ENCODE measurements at regions not wholly inside any gene's neighbourhood (a gene's known extent, or its start where the extent isn't known, plus 50 kb on each side); places are given as distances from the start of the nearest gene placed in this dataset.

DNA sequence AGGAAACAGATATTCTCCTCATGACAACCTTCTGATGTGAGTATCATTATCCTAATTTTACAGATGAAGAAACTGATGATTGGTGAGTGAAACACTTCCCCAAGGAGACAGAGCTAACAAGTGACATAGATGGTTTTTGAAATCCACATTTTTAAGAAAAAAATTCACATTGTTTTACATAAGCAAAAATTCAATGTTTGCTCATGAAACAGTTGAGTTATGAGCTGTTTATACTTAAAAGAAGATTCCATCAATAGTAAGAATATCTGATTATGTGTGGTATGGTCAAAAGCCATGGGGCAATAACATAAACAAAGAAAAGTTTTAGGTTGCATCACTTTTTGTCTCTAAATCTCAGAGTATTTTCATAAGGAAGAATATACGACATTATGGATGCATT lies 167.9 kb upstream of the PAPPA start:
- no peak for DNase-seq (ENCODE audit: low spot score)

DNA sequence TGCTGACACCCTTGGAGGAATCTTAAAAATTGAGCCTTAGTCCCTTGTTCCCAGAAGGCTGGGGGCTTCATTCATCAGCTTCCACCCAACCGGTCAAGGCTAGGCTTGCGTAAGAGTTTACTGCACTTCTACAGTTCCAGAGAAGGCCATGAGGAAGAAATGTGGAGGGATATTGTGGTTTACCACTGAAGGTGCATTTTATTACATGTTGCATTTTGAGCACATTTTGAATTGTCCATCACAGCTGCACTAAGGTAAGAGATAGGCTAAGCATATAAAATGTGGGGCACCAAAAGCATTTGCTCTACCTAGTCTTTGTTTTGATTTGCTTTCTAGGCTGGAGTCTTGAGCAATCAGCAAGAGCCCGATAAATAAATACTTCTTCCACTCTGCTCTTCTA lies 167.1 kb upstream of the PAPPA start:
- DNase-seq (ENCODE audit: low spot score) = no peak

DNA sequence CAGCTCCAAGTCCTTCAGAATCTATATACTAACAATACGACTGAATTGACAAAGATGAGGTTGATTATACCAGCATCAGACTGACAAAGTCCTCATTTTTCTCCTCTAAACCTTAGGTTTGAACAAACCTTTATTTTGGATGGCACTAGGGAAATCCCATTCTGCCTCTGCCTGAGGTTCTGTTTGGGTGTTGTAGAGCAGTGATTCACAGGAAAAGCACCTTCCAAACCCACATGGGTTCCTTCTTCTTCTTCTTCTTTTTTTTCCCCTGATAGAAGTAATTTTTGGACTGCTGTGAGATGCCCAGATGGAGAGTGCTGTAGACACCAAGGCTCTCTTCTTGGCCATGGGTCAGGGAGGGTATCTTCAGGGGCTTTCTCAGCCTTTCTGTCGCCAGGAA lies 164.9 kb upstream of the PAPPA start:
- no peak for DNase-seq (ENCODE audit: low spot score)

DNA sequence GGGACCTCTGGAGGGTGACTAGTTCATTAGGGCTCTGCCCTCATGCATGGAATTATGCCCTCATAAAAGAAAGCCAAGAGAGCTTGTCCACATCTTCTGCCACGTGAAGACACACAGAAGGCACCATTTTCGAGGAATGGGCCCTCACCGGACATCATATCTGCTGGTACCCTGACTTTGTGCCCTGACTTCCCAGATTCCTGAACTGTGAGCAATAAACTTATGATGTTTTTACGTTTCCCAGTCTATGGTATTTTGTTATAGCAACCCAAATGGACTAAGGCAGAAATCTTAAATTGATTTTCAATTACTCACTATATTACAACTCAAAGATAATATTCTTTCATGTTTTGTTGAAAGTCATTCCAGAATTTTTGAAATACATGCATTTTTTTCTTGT lies 163.8 kb upstream of the PAPPA start:
- no peak for DNase-seq (ENCODE audit: low spot score)

DNA sequence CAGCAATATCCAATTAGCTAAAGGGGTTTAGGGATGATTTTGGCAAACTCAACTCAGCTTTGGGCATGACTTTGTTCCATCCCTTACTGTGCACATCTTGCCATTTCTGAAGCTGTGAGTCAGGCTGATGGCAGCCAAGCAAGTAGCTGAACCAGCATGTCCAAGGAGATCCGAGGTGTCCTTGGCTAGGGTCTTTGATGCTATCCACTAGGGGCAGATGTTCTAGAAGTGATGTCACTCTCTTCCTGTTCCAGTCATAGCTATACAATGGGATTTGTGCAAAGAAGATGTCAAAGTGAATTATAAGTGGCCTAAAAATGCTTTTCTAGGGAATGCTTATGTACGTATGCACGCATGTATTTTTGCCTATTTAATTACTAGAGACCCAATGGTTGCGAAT lies 160.8 kb upstream of the PAPPA start:
- DNase-seq (ENCODE audit: low spot score) = no peak

DNA sequence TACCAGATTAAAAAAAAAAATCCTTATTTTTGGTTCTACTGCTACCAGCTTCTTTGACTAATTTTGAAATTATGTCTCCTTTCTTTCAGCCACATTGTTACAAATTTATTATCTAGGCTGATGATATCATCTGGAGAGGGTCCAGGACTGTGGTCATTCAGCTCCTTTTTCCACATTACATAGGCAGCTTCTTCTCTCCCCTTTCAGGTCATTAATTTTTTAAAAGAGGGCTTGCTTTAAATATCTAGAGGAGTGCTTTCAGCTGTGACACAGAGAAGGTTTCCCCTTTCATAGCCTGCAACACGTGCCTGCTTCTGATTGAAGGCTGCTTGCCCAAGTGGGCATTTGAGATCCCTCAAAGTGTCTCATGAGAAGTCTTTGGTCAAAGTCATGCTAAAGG lies 155.7 kb upstream of the PAPPA start:
- no peak for DNase-seq (ENCODE audit: low spot score)

DNA sequence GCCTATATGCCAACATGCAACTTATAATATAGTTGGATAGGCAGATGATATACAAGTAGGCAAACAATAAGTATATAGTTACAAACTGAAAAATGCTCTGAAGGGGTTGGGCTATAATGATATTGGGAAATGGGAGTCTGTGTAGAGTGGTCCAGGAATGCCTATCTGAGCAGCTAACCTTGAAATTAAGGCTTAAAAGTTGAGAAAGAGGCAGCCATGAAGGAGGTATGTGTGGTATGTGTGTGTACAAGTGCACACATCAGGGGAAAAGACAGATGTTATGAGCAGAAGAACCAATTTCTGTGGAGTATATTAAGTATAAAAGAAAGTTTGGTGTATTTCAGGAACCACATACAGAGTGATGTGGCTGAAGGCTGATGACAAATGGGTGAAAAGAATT lies 154.9 kb upstream of the PAPPA start:
- DNase-seq (ENCODE audit: low spot score) = no peak

DNA sequence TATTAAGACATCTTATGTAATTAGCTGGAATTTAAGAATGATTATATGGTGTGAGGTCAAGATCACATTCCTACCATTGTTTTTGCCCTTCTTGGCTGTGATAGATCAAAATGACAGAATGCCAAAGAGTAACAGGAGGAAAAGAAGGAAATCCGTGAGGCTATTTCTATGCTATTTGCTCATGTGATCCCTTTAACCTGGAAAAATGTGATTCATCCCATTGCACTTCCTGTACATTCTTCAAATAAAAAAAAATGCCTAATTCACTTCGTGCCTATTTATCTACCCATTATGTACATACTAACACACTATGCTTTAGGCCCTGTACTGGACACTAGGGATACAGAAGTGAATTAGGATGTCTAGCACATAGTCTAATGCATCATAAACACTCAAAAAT lies 154.1 kb upstream of the PAPPA start:
- no peak for DNase-seq (ENCODE audit: low spot score)

DNA sequence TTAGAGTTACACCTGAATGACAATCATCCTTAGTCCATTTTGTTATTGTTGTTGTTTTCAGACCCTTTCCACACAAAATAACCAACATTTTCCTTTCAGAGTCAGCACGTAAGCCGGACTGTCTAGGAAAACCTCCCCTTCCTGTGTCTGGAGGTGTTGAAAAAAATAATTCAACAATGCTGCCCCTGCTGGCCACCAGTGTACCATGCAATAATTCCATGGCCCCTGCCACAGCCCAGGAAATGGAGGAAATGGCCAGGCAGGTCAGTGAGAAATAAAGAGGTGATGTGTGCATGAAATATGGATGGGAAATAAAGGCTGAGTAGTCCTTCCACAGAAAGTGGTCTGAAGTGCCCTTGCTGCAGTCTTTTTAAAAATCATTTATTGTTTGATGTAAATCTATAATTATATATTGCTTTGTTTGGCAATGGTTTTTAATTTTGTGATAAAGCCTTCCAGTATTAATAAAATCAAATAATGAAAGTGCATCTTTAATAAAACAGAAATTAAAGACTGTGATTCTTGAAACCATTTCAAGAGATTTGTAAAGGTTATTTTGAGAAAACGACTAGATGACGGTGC lies 152.8 kb upstream of the PAPPA start:
- DNase-seq (ENCODE audit: low spot score) = no peak

DNA sequence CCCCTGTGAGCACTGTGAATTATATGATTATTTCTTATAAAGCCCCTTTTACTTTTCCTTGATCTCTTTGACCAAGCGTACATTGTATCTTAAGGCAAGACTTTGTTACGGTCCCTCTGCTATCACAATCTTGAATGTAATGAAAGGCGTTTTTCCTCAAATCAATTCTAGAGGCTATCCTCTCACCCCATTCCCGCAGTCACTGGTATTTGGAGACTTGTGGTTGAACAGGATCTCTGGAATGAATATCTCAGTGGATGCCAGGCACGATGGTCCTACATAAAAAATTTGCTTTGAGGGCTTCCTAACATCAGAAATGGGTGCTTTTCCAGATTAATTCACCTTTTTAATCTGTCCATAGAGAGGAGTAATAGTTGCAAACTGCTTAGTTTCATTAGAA lies 151.4 kb upstream of the PAPPA start:
- DNase-seq (ENCODE audit: low spot score) = no peak

DNA sequence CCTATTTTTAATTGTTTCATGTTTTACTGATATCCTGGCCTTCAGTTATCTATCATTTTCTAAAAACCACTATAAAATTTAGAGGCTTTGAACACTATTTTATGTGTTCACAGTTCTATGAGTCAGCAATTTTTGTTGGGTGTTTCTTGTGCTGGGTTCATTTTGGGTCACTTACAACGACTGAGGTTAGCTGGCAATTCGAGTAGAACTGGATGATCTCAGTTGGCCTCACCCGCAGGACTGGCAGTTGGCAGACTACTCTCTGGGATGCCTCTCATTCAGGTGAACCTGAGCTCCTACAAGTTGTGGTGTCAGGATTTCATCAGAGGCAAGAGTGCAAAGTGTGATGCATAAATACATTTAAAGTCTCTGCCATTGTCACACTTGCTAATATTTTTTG lies 151.0 kb upstream of the PAPPA start:
- no peak for DNase-seq (ENCODE audit: low spot score)

DNA sequence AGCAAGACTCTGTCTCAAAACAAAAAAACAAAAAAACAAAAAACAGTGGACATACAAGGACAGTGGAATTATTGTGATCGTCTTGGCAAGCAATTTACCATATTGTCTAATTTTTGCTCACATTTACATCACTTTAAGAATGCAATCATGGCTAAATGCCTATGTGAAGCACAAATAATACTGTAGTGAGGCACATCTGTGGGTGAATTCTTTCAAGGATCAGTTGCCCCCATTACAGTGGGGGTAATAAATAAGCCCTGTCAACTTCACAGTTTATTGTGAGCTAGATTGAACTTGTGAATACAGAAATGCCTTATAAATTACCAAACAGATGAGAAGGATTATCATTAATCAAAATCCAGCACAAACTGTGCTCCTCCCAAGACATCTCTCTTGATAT lies 150.2 kb upstream of the PAPPA start:
- no peak for DNase-seq (ENCODE audit: low spot score)

DNA sequence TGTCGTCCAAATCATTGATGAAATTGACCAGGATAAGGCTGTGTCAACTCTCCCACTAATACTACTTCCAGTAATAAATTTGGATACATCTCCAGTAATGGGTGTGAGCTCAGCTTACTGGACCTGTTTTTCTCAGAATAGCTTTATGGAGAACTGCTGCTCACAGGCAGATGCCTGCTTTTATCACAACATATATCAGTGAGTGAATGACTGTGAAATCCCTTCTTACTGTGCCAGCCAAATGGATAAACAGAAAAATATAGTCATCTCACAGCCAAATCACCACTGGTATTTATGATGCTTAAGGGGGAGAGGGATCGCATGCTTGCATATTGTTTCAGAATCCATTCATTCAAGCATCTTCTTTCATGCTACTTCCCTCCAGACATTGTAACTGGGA lies 148.4 kb upstream of the PAPPA start:
- DNase-seq (ENCODE audit: low spot score) = no peak

DNA sequence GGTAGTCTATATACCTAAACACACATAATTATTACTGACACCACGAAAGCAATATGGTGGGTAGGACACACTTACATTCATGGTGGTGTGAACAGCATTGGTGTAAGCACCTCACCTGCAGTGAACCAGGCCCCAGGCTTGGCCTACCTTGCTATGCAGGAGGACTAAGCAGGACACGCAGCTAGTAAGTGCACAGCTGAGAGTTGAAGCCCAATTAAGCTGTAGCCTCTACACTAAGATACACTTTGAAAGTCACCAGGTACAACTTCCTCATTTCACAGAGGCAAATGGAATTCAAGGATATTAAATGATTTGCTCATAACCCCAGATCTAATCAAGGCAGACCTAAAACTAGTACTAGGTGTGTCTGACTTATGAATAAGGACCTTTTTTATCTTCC lies 145.8 kb upstream of the PAPPA start:
- DNase-seq (ENCODE audit: low spot score) = no peak

DNA sequence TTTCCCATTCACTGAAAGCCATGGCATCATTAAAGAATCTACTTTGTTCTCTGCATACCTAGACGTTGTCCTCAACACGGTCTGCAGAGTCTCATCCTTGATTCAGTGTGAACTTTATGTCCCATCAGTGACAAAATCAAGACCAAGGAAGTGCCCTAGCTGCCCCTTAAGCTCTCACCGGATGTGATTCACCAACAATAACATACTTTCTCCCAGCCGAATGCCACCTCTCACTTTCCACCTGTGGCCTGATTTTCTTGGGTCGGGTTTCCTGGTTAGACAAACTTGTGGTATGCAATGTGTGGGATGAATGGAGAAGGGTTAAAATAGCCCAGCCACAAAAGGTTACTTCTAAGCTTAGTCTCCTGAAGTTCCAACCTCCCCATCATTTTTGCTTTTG lies 145.3 kb upstream of the PAPPA start:
- DNase-seq (ENCODE audit: low spot score) = no peak

DNA sequence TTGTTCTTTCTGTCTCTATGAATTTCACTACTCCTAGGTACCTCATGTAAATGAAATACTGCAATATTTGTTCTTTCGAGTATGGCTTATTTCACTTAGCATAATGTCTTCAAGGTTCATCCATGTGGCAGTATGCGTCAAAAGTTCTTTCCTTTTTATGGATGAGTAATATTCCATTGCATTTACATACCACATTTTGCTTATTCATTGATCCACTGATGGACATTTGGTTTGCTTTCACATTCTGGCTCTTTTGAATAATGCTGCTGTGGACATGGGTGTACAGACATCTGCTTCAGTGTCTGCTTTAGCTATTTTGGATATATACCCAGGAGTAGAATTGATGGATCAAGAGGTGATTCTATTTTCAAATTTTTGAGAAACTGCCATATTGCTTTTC lies 144.2 kb upstream of the PAPPA start:
- no peak for DNase-seq (ENCODE audit: low spot score)

DNA sequence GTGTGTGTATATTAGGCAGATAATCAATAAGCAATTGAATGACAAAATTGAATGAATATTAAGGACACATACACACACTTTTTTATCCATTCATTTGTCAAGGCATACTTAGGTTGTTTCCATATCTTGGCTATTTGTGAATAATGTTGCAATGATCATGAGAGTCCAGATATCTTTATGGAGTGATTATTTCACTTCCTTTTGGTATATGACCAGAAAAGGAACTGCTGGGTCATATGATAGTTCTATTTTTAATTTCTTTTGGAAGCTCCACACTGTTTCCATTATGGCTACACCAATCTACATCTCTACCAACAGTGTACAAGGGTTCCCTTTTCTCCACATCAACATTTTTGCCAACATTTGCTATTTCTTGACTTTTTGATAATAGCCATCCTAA lies 137.7 kb upstream of the PAPPA start:
- DNase-seq (ENCODE audit: low spot score) = no peak

DNA sequence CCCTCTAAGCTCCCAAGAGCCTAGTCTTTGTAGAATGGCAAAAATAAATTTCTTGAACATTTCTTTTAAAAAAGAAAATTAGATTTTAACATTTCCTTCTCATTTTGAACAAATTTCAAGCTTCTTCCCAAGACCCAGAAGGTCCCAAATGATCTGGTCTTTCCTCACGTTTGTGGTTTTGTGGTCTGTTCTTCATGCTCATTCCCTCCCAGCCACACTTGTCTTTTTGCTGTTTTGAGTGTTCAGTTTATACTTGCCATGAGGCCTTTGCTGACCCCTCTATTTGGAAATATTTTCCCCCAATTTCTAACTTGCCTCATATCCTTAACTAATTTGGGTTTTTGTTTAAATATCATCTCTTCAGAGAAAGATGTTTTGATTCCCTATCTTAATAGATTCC lies 133.4 kb upstream of the PAPPA start:
- DNase-seq (ENCODE audit: low spot score) = no peak

DNA sequence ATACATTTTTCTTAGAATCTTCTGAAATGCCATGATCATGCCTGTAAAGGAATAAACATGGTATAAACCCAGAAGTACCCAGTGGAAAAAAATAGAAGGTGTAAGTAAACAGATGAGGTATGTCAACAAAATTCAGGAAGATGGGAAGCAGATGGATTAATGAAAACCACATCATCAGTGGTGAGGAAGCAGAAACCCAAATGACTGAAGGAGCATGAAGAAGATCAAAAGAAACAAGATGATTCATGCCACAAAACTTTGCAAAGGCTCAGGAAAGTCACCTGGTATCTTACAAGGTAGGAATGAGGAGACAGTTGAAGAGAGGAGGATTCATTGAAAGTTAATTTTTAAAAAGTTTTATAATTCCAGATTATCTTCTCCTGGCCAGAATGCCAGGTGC lies 132.8 kb upstream of the PAPPA start:
- no peak for DNase-seq (ENCODE audit: low spot score)

DNA sequence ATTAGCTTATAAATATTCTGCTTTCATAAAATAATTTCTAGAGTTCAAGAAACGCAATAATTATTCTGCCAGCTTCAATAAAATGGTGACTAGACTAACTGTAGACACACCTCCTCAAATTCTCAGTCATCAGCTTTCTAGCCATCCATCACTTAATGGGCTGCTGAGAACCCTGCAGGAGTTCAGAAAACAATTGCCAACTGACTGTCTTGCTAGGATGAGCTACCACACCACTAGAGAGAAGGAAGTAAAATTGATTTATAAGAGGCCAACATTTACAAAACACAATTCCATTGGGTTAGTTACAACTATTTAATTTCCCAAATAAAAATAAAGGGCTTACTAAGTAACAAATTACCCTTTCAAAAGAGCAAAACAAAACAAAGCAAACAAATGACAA lies 126.5 kb upstream of the PAPPA start:
- DNase-seq (ENCODE audit: low spot score) = no peak

DNA sequence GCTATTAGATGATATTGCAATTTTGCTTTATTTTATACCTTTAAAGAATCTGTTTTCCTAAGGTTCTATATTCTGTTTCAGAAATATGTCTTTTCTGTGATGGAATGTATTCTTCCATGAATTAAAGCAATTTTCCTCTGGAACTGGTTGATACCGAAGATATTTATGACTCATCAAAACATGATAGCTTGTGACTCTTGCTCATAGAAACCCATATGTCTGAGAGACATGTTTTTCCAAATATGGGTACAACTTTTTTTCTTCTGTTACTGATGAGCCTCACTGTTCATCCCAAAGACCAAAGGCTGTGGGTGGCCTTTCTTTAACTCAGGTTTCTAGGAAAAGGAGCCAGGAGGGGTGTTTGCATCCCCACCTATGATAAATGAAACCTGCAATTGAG lies 126.1 kb upstream of the PAPPA start:
- no peak for DNase-seq (ENCODE audit: low spot score)

DNA sequence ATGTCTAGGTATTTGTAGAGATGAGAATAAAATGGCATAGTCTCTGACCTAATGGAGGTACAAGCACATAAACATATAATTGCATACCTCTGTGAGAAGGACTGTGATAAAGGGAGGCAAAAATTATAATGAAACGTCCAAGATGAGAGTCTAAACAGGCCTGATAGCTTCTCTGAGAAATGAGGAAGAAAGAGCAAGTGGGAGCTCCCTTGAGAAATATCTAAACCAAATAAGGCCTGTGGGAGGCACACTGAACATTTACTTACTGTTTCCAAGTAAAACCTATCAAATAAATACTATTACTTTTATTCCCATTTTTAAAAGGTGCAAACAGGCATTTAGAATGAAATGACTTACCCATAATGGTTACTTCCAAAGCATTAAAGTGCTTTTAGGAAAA lies 125.6 kb upstream of the PAPPA start:
- DNase-seq (ENCODE audit: low spot score) = no peak

DNA sequence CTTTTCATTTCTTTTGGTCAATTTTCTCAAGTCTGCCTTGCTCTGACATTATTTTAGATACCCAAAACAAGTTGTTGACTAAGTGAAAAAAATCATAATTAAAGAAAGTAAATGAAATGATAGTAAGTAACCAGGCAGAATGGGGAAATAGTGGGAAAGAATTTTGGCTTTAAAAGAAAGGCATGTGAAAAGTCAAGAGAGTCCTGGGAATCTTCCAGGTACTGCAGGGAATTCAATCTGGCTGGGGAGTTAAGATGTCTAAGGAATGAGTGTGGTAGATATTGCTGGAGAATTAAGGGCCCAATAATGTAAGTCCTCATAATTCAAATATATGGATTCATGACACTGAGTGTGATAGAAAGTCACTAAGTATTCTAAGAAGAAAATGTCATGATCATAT lies 123.1 kb upstream of the PAPPA start:
- no peak for DNase-seq (ENCODE audit: low spot score)

DNA sequence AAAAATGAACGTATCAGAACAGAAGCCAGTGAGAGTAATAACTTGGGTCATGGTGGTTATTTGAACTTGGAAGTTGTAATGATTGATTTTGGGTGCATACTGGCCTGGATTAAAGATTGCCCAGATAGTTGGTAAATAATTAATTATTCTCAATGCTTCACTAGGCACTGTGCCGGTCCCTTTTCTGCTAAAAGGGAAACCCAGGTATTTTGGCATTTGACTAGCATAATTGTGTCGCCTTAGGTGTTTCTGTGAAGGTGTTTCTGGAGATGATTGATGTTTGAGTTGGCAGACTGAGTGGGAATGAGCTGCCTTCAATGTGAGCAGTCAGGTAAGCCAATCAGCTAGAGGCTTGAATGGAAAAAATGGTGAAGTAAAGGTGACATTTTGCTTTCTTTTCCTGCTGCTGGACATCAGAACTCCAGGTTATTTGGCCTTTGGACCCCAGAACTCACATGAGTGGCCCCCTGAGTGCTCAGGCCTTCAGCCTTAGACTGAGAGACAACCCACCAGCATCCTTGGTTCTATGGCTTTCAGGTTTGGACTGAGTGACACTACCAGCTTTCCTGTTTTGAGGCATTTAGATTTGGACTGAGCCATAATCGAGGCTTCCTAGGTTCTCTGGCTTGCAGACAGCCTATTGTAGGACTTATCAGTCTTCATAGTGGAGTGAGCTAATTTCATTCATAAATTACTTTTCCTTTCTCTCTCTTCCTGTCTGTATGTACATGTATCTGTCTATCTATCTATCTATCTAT lies 120.7 kb upstream of the PAPPA start:
- no peak for DNase-seq (ENCODE audit: low spot score)
